ENCODE measurements at regions not wholly inside any gene's neighbourhood (a gene's known extent, or its start where the extent isn't known, plus 50 kb on each side); places are given as distances from the start of the nearest gene placed in this dataset.
"Not testable (repeated sequence)": the region's sequence is repeated elsewhere in the genome, so short reads cannot be mapped to it uniquely, and the experiment has no call there.

DNA sequence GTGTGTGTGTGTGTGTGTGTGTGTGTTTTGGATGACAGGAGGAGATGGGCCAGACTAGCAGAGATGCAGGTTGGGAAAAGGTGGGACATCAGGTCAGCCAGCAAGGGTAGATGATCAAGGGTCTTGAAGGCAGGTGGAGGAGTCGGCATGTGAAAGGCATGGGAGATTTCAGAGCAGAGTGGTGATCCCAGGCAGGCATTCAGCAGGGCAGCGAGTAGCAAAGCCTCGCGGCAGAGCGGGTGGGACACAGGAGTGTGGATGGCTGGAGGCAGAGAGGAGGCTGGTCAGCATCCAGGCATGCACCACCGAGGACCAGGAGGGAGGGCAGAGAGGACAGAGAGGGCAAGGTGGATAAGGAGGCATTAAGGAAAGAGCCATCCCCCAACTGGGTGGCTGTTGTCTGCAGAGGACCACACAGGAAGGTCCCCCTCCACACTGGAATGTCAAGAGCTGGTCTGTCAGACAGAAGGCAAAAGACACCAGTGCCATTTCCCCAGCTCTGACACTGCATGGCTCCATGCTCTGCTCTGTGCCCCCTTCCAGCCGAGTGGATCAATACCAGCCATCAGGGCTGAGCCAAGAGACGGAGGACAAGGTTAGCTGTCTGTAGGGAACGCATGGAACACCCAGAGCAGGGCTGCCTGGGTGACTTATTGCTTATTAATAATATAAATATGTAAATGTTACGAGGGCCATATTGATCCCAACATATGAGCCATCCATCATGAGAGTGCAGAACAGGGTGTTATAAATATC lies 74.8 kb upstream of the RPL38 start:
- no peak for DNase-seq

DNA sequence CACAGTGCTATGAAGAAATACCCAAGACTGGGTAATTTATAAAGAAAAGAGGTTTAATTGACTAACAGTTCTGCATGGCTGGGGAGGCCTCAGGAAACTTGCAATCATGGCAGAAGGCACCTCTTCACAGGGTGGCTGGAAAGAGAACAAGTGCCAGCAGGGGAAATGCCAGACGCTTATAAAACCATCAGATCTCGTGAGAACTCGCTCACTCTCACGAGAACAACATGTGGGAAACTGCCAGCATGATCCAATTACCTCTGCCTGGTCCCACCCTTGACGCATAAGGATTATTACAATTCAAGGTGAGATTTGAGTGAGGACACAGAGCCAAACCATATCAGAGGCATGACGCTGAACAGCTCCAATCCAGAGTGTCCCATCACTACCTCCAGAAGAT lies 73.7 kb upstream of the RPL38 start:
- not testable (repeated sequence) for DNase-seq

DNA sequence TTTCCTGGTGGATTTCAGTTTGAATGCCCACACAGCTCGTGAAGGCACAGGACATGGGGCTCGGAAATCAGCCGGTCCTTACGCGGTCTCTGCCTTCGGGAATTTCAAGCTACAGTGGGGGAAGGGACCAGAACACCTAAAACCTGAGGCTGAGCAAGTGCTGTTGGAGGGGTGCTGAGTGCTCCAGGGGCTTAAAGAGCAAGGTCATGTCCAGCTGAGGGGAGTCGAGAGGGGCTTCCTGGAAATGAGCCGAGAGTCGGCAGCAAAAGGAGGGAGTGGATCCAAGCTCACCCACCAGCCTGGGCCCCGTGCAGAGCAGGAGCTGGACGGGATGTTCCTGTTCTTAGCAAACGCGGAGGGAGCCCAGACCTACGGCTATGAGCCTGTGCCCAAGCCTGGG lies 73.2 kb upstream of the RPL38 start:
- no peak for DNase-seq

DNA sequence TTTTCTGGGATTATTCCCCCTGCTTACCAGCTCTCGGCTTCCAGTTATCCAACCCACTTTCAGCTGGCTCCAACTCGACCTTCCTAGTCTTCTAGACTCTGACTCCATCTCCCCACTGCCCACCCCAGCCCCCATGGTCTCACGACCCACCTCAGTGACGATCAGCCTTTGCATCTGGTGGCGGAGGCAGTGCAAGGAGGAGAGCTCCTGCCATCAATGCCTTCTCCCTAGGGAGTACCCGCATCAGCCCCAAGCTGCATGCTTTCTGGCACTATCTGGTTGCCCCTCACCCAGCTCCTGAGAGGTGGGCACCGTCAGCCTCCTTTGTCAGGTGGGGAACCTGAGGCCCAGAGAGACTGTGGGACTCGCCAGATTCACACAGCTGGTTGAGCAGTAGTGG lies 72.6 kb upstream of the RPL38 start:
- no peak for DNase-seq

DNA sequence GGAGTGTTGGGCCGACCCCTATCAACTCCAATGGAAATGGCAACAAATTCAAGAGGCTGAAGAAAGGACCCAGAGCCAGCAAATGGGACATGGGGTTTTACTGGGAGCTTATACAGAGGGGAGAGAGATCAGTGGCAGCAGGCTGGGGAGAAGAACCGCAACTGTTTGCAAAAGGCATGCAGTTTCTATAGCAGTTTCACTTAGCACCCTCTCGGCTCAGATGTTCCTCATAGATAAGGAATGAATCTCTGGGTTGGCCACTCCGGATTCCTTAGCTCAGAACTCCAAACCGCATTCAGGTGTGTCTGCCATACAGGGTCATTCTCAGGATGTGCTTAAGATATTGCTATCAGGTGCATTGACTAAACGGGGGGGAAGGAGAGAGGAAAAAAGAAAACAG lies 71.1 kb upstream of the RPL38 start:
- DNase-seq, result no peak

DNA sequence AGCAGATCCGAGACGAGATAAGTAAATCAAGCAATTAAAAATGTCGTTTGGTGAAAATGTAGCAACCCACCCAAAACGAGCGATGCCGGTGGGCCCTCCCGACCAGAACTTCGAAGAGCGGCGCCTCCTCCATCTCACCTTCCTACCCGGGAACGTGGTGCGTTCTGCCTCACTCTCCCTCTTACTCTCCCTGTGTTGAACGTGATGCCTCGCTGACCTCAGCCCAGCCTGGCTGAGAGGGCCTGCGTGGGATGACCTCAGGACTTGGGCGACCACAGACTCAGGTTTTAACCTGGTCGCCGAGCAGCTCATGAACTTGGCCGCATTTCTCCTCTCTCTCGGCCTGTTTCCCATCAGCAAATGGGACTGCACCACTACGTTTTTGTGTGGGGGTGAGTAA lies 69.7 kb upstream of the RPL38 start:
- DNase-seq, result no peak

DNA sequence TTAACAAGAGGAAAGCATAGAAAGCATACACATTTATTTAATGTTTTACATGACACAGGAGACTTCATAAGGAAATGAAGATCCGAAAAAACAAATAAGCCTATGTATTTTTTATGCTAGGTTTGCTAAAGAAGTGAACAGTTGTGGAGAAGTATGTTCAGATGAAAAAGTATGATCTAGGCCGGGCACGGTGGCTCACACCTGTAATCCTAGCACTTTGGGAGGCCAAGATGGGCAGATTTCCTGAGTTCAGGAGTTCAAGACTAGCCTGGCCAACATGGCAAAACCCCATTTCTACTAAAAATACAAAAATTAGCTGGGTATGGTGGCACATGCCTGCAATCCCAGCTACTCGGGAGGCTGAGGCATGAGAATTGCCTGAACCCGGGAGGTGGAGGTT lies 69.2 kb upstream of the RPL38 start:
- not testable (repeated sequence) for DNase-seq

DNA sequence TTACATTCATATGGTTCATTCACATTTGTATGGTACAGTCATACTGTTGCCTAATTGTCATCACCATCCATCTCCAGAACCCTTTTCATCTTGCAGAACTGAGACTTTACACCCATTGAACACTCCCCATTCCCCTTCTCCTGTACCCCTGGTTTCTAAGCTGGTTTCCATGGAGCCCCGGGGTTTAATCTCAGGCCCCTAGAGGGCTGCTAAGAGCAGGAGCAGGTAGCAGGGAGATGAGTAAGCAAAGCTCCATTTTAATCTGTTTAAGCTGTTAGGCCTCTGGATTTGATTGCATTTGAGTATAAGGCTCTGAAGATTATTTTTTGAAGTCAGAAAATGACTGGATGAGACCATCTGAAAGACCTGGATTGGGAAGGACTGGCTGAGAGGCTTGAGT lies 68.5 kb upstream of the RPL38 start:
- no peak for DNase-seq

DNA sequence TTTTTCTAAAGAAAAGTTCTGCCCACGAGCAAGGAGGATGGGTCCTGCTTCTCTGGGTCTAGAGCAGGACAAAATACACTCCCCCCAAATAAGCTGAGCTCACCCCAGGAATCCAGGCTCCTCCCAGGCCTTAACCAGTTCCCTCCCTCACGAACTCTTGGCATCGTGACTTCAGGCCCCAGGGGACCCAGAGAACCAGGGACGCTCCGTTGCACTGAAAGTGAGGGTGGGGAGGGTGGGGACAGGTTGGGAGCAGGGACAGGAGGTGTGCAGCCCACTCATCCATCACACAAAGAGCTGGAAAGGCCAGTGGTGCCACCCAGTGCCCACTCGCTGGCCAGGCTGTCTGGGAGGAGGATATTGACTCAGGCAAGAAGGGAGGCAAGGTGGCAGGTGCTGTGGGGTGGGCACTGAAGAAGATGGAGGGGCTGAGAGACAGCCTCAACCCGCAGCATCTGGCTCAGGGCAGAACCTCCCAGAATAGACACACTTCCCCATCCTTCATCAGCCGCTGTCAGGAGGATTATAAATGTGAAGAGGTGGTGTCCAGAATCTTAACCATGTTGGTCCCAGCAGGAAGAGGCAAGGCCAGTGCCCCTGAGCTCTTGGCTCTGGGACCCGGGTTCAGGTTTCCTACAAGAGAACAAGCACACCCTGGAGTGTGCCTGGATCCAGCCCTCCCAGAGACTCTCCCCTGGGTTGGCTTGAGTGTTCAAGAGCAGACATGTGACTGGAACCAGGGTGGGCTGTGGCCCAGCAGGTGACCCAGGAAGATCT lies 67.9 kb upstream of the RPL38 start:
- no peak for DNase-seq

DNA sequence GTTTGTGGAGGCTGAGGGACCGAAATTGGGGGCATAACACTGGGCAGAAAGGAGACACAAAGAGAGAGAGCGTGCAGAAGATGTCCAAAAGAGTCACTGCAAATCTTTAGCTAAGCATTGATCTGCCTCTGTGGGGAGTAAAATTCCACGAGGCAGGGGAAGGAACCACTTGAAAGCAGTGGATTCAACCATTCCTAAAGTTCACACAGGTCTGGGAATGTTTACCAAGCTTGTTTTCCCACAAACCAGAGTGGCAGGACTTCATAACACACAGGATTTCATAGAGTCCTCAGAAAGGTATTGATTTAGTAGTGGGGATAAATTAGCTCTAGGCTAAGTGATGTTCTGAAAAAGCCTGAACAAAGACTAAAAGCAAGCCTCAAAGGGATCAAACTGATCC lies 66.1 kb upstream of the RPL38 start:
- no peak for DNase-seq

DNA sequence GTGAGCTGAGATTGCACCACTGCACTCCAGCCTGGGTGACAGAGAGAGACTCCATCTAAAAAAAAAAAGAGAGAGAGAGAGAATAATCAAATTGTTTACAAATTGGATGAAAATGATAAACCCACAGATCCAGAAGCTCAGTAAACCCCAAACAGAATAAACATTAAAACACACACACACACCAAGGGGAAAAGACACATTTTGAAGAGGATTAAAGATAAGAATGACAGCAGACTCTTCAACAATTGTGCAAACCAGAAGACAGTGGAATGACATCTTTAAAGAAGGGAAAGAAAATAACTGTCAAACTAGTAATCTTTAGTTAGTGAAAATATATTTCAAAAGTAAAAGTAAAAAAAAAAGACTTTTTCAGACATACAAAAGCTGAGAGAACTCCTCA lies 64.4 kb upstream of the RPL38 start:
- DNase-seq, result no peak

DNA sequence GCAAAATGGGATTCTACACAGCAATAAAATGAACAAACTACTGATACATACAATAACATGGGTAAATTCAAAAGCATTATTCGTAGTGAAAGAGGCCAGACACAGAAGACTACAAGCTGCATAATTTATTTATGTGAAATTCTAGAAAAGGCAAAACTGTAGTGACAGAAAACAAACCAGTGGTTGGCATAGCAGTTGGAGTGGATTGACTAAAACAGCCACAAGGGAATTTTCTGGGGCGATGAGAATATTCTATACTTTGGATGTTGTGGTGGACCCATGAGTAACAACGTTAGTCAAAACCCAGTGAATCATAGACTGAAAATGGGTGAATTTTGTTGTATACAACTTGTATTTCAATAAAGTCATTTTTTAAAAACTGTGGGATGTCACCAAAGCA lies 63.2 kb upstream of the RPL38 start:
- DNase-seq, result no peak

DNA sequence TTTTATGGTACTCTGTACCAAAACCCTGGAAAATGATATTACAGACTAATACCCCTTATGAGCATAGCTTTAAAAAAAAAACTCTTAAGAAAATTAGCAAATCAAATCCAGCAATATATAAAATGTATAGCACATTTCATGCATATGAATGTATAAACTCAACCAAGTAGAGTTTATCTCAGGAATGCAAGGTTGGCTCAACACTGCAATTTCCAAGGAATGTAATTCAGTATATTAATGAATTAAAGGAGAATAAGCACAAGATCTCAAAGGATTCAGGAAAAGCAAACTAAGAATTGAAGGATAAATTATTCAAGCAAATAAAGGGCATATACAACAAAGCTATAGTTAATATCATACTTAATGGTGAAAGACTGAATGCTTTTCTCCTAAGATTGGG lies 61.9 kb upstream of the RPL38 start:
- DNase-seq, result no peak

DNA sequence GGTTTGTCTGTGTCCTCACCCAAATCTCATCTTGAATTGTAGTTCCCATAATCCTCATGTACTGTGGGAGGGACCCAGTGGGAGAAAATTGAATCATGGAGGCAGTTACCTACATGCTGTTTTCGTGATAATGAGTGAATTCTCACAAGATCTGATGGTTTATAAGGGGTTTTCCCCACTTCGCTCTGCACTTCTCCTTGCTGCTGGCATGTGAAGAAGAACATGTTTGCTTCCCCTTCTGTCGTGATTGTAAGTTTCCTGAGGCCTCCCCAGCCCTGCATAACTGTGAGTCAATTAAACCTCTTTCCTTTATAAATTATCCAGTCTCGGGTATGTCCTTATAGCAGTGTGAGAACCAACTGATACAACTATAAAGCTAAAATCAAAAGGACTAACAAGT lies 60.2 kb upstream of the RPL38 start:
- not testable (repeated sequence) for DNase-seq

DNA sequence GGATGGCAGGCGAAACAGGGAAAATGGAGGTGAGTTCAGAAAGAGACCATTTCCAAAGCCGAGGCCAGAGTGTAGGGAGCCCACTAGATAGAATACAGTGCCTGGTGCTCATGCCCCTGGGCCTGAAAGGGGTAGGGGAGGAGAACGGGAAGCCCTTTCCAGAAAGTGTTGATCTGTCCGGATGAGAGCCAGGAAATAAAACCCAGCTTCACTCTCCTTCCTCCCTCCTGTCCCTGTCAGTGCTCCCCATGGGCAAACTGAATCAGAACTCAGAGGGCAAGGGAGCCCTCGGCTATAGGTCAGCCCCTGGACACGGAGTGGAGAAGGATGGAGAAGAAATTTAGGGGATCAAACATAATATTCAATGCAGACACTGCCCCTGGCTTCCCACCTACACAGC lies 57.7 kb upstream of the RPL38 start:
- DNase-seq, result no peak

DNA sequence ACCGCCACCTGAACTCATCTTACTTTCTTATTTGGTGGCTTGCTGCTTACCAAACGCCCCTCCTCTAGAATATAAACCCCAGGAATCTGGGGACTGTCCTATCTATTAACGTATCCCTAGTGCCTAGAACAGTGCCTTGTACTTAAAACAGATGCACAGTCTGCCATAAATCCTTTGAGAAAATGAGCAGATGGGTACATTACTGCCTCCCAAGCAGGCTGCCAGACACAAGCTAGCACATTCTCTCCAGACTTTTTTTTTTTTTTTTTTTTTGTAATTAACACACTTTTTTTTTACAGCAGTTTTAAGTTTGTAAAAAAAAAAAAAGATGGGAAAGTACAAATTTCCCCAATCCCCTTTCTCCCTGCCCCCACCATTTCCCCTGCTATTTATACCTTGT lies 57.3 kb upstream of the RPL38 start:
- DNase-seq, result no peak

DNA sequence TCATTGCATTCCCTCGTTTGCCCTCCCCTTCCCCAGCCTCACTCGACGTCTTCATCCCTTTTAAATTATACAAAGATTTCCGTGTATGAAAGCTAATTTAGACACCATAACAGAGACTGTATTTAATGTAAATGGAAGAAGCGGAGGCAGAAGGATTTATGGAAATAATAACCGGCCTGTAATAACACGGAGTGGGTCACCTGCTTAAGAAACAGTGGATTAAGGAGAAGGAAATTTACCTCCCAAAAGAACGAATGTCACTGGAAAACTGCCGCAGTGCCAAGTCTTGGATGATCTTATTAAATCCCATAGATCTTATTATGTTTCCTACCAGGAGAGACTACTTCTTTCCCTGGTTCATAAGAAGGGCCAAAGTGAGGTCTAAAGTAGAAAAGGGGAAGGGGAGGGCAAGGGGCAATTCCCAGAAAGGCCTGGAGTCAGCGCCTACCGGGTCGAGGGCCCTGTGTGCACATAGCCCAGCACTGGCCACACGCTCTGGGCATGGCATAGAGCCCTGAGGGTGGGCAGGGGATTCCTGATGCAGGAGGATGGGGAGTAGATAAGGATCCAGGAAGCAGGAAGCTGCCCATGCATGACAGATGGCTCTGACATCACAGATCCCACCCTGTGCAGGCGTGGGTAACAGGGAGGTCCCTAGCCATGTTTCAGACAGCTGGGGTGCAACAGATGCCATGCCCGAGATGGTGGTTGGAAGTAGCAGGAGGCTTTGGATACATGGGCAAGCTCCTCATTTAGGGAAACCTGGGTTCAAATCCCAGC lies 56.2 kb upstream of the RPL38 start:
- DNase-seq, result no peak

DNA sequence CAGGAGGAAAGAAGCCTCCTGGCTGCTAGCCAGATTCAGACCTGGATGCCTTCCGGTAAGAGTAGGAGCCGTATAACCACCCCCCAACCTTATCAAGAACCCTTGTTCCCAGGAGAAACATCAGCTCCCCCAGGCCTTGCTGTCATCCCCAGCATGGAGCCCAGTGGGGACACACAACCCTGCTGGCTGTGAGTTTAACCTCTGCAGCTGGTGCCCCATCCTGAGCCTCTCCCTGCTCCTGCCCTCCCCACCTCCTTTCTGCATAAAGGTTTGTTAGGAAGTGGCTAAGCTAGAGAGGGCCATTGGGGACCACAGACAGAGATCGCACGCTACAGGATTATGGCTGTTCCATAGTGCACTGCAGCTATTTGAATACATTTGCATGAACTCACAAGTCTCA lies 55.5 kb upstream of the RPL38 start:
- DNase-seq, result no peak

DNA sequence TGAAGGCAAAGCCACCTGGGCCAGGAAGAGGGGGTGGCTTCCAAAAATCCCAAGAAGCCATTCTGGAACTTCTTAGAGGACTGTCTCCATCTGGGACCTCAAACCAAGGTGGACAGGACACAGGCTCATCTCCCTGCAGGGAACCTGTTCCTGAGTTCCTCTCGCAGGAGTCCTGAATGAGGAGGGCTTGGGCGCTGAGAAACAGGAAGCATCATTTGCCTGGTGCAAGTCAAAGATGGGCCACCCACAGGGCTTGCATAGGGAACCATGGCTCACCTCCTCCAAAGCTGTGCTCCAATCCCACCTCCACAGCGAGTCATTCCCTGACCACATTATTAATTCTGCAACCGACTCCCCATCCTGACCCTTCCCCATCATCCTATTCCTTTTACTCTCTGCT lies 55.0 kb upstream of the RPL38 start:
- DNase-seq, result no peak

DNA sequence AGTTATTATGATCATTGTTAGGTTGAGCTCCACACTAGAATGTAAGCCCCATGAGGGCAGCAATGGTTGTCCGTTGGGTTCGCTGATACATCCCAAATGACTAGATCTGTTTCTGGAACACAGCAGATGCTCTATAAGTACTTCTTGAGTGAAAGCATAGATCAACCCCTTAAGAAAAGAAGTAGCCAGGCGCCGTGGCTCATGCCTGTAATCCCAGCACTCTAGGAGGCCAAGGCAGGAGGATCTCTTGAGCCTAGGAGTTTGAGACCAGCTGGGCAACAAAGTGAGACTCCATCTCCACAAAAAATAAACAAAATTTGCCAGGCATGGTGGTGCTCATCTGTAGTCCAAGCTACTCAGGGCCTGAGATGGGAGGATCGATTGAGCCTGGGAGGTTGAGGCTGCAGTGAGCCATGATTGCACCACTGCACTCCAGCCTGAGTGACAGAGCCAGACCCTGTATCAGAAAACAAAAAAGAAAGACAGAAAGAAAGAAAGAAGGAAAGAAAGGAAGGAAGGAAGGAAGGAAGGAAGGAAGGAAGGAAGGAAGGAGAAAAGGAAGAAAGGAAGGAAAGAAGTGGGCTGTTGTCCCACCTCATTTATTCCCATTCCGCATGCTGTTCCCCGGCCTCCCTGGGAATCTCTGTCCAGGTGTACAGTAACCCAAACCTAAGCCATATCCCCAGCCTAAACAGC lies 54.4 kb upstream of the RPL38 start:
- no peak for DNase-seq

DNA sequence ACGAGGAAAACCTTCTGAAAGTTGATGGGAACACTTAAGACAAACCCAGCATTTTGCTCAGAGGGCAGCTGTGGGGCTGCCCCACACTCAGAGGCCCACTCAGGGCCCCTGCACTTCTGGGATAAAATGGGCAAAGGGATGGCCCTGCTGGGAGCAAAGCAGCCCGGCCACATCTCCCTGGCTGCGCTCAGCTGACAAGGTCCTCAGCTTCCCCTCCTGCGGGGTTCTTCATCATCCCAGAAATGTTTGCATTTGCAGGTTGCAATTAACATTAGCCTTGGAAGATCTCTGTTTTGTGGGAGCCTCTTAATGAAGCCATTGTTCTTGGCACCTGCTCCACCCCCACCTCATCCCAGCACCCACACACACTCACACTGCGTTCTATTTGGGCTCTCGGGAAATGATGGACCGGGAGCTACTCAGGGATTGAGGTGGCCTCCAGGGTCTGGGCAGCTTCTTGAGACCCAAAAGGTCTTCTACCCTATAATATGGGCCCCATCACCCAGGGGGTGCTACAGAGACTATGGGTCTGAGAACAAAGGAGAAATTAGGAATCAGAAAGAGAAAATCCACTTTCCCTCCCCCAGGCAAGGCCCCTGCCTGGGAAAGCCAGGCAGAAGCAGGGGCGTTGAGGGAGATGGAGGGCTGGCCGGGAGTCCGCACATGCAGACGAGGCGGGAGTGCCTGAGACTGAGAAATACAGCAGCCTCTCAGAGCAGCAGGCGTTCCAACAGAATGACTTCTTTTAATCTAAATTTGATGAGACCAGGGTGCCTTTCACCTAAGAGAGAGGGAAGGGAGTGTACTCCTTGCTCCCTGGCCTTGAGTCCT lies 53.7 kb upstream of the RPL38 start:
- no peak for DNase-seq

DNA sequence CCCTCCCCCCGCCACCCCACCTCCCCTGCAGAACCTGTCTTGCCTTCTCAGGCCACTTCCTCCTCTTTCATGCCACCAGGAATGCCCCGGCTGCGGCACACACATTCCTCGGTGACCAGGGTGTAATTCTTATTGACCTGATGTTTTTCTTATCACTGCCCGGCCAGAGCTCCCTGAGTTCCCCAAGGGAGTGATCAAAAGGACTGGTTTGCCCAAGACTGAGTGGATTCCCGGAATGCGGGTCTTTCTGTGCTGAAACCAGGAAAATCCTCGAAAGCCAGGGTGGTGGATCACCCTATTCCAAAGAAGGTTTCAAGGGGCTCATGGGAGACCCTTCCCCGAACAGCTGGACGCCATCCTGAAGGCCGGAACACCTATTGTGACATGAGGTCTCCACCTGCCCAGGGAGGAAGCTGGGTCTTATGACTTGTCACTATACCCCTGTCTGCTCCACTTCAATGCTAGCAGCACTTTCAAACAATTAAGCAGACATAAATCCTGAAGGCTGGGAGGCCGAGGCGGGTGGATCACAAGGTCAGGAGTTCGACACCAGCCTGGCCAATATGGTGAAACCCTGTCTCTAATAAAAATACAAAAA lies 53.0 kb upstream of the RPL38 start:
- DNase-seq, result no peak
